ENCODE measurements at regions not wholly inside any gene's neighbourhood (a gene's known extent, or its start where the extent isn't known, plus 50 kb on each side); places are given as distances from the start of the nearest gene placed in this dataset.

GRCh38 chr4:134337574-134337973 lies 136.0 kb upstream of the PABPC4L start:
- no peak for TF ChIP-seq CTCF (IDR thresholded peaks at IDR 0.05; ENCODE audit: control extremely low read depth, extremely low read depth)
- WGBS, 2 donors, result 54 to 85% methylated on average over 1 of the region's 1 CpG
- H3K27ac ChIP-seq (ENCODE audit: low read depth in 1 of 2, low read length in 1 of 2), result no peak overlapping the region
- H3K4me3 ChIP-seq, result no peak overlapping the region
- ATAC-seq (ENCODE audit: insufficient read depth, low FRiP score) (no peak), DNase-seq (peak in 1 of 3 donors; percentile 7)
- no peaks in the 10 kb centered on the region for H3K36me3 ChIP-seq (ENCODE audit: control insufficient read depth in 4 of 4, insufficient read depth in 4 of 4, low read length in 4 of 4)
- H3K27me3 ChIP-seq (ENCODE audit: control insufficient read depth in 3 of 3, insufficient read depth in 3 of 3, low read length in 2 of 3), result no peaks in the 10 kb centered on the region
- H3K9ac ChIP-seq (ENCODE audit: insufficient read depth in 1 of 2, low read length in 2 of 2), result no peak overlapping the region
- H3K4me1 ChIP-seq (ENCODE audit: control insufficient read depth in 5 of 5, insufficient read depth in 5 of 5, low read length in 5 of 5), result no peaks in the 10 kb centered on the region
- peaks cover 0 to 3% (median 0%) of the 10 kb centered on the region in 4 donors for H3K9me3 ChIP-seq (ENCODE audit: control insufficient read depth in 4 of 4, insufficient read depth in 3 of 4, low read length in 3 of 4)

- ATAC-seq (ENCODE audit: insufficient read depth, low FRiP score) (no peak), DNase-seq (no peak)
- no peak overlapping the region for H3K4me3 ChIP-seq
- peaks cover 0 to 12% (median 0%) of the 10 kb centered on the region in 4 donors for H3K9me3 ChIP-seq (ENCODE audit: control insufficient read depth in 4 of 4, insufficient read depth in 3 of 4, low read length in 3 of 4)
- 88 to 90% methylated on average over 9 of the region's 9 CpGs for WGBS, 2 donors
- no peak overlapping the region for H3K27ac ChIP-seq (ENCODE audit: low read depth in 1 of 2, low read length in 1 of 2)
- peaks cover 0 to 4% (median 0%) of the 10 kb centered on the region in 5 donors for H3K4me1 ChIP-seq (ENCODE audit: control insufficient read depth in 5 of 5, insufficient read depth in 5 of 5, low read length in 5 of 5)
- no peak overlapping the region for H3K9ac ChIP-seq (ENCODE audit: insufficient read depth in 1 of 2, low read length in 2 of 2)
- H3K27me3 ChIP-seq (ENCODE audit: control insufficient read depth in 3 of 3, insufficient read depth in 3 of 3, low read length in 2 of 3), result no peaks in the 10 kb centered on the region
- no peaks in the 10 kb centered on the region for H3K36me3 ChIP-seq (ENCODE audit: control insufficient read depth in 4 of 4, insufficient read depth in 4 of 4, low read length in 4 of 4)
- no peak for TF ChIP-seq CTCF (IDR thresholded peaks at IDR 0.05; ENCODE audit: control extremely low read depth, extremely low read depth)
These were observed 127.2 kb upstream of the PABPC4L start for GRCh38 chr4:134328741-134329140.

GRCh38 chr4:134327274-134328122 lies 125.9 kb upstream of the PABPC4L start:
- TF ChIP-seq CTCF (IDR thresholded peaks at IDR 0.05; ENCODE audit: control extremely low read depth, extremely low read depth), result no peak
- no peaks in the 10 kb centered on the region for H3K36me3 ChIP-seq (ENCODE audit: control insufficient read depth in 4 of 4, insufficient read depth in 4 of 4, low read length in 4 of 4)
- WGBS, 2 donors, result 92% methylated on average over 41 of the region's 41 CpGs

More at GRCh38 chr4:134327274-134328122, 125.9 kb upstream of the PABPC4L start:
- Histone ChIP-seq H3K9ac (ENCODE audit: insufficient read depth in 1 of 2, low read length in 2 of 2) (no peak overlapping the region), H3K9me3 (ENCODE audit: control insufficient read depth in 4 of 4, insufficient read depth in 3 of 4, low read length in 3 of 4) (peaks cover 0 to 12% (median 0%) of the 10 kb centered on the region in 4 donors), H3K4me3 (no peak overlapping the region), H3K27ac (ENCODE audit: low read depth in 1 of 2, low read length in 1 of 2) (no peak overlapping the region), H3K27me3 (ENCODE audit: control insufficient read depth in 3 of 3, insufficient read depth in 3 of 3, low read length in 2 of 3) (no peaks in the 10 kb centered on the region), H3K4me1 (ENCODE audit: control insufficient read depth in 5 of 5, insufficient read depth in 5 of 5, low read length in 5 of 5) (peaks cover 0 to 4% (median 0%) of the 10 kb centered on the region in 5 donors)
- ATAC-seq (ENCODE audit: insufficient read depth, low FRiP score) (no peak), DNase-seq (no peak)
